Coronary artery (tissue), 2 donors: ENCODE measurements at regions not wholly inside any gene's neighbourhood (a gene's known extent, or its start where the extent isn't known, plus 50 kb on each side); places are given as distances from the start of the nearest gene placed in this dataset.

ENCODE experiments used
- DNase-seq: peaks from one replicate; pipeline ENCODE4 v3.0.0-alpha.2; 2017; ENCODE audit warnings: low spot score
- H3K27ac ChIP-seq, 2 donors: fragments of 200-600 bp; sonication (generic); one replicate each; pipeline ENCODE4 v1.5.1; 2016 to 2019
- H3K4me3 ChIP-seq: fragments of 200-600 bp; sonication (generic); 2 replicates; pipeline ENCODE4 v1.5.1; 2016; ENCODE audit warnings: mild to moderate bottlenecking, moderate library complexity
- CTCF ChIP-seq: fragments of 200-600 bp; sonication (generic); IDR thresholded peaks from one replicate; pipeline ENCODE4 v1.5.1; 2019; ENCODE audit warnings: antibody characterized with exemption

- TF ChIP-seq CTCF: no peak
- no peak for DNase-seq
- no peak overlapping the region for H3K4me3 ChIP-seq
- no peak overlapping the region for H3K27ac ChIP-seq
These were observed 370.6 kb downstream of the CCSER2 start for GRCh38 chr10:84698989-84699388.

- no peak overlapping the region for H3K4me3 ChIP-seq
- H3K27ac ChIP-seq: no peak overlapping the region
- DNase-seq: no peak
- no peak for TF ChIP-seq CTCF
These were observed 372.4 kb downstream of the CCSER2 start for GRCh38 chr10:84700668-84701369.

GRCh38 chr10:84701370-84701720 lies 373.0 kb downstream of the CCSER2 start:
- Histone ChIP-seq H3K4me3 (no peak overlapping the region), H3K27ac (no peak overlapping the region)
- no peak for DNase-seq
- TF ChIP-seq CTCF: no peak

- H3K27ac ChIP-seq: no peak overlapping the region
- no peak for DNase-seq
- H3K4me3 ChIP-seq: no peak overlapping the region
- TF ChIP-seq CTCF: no peak
These were observed 375.7 kb downstream of the CCSER2 start for GRCh38 chr10:84704101-84704500.

- Histone ChIP-seq H3K27ac (no peak overlapping the region), H3K4me3 (no peak overlapping the region)
- no peak for TF ChIP-seq CTCF
- DNase-seq: no peak
These were observed 378.0 kb downstream of the CCSER2 start for GRCh38 chr10:84706431-84706830.

GRCh38 chr10:84706875-84707274 lies 378.5 kb downstream of the CCSER2 start:
- TF ChIP-seq CTCF: no peak

GRCh38 chr10:84715911-84716310 lies 387.5 kb downstream of the CCSER2 start:
- no peak for DNase-seq
- no peak overlapping the region for H3K4me3 ChIP-seq
- no peak for TF ChIP-seq CTCF
- no peak overlapping the region for H3K27ac ChIP-seq

More at GRCh38 chr10:84706875-84707274, 378.5 kb downstream of the CCSER2 start:
- no peak for DNase-seq
- Histone ChIP-seq H3K27ac (no peak overlapping the region), H3K4me3 (no peak overlapping the region)
